ENCODE measurements at regions not wholly inside any gene's neighbourhood (a gene's known extent, or its start where the extent isn't known, plus 50 kb on each side); places are given as distances from the start of the nearest gene placed in this dataset.

DNA sequence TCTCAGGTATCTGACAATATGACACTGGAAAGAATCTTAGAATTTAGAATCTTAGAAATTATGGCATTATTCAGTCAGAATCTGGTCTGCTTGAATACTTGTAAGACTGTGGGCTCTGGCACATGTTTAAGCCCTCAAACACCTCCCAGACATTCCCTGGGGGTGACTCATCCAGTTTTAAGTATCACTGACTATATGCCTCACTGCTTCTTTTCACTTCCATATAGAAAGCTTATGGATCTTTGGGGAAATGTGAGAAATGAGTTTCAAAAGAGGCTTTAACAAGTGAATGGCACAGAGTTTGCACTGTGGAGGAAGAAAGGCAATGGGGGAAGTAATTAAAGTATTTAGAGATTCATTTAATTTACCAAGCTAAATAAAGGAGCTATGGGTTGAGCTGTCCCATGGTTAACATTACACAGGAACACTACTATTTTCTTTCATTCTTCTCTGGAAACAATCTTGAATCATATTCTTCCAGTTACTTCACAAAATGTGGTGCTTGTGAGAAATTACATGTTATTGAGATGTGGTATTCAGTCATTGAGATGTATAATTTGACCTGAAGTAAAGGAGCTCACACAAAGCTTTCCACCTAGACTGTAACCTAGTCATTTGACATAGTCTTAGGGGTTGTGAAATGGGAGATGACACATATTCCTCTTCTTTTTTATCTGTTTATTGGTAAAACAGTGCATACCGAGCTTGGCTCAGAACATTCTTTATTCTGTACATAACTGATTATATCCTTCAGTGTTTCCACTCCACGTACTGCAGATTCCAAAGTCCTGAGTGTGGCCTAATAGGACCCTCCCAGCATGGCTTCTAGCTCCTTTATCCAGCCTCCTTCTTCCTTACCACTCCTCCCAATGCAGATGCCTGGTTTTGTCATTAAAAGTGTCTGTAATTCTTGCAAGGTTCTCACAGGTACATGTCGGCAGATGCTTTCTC, 544.6 kb upstream of the NECTIN3 start:
- POLR2A ChIA-PET, result no interaction called here
- Mint-ChIP-seq H3K36me3 (no peaks in the 10 kb centered on the region), H3K4me3 (no peak overlapping the region), H3K27me3 (peaks cover 0 to 5% (median 0%) of the 10 kb centered on the region in 5 donors), H3K27ac (no peak overlapping the region), H3K9me3 (no peaks in the 10 kb centered on the region), H3K4me1 (no peaks in the 10 kb centered on the region)
- DNase-seq (no peak), ATAC-seq (no peak)

DNA sequence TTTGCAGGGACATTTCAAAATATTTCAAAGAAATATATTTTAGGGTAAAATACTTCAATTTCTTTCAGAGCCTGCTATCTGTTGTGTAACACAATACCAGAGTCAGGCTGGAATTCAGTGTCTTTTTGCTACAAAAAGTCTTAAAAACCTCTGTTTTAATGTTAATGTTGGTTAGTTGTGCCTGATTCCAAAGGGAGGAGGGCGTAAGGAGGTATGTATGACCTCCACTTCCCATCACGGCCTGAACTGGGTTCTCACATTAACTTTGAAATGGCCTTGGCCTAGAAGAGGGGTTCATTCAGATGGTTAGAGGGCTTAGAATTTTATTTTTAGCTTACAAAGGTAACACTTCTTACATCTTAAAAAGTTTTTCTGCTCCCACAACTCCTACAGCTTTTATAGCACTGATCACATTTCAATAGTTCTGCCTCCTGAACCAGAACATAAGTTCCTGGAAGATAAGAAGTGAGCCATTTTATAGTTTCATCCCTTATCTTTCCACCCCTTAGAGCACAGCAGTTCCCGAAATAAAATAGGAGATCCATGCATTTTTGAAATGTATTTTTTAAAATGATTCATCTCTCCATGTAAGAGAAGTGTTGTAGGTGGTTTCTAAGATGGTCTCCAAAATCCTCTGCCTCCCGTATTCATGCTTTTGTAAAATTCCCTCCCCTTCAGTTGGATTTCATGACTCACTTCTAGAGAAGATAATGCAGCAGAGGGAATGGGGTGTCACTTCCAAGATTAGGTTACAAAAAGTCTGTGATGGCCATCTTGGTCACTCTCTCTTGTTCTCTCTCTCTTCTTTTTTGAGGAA, 543.1 kb upstream of the NECTIN3 start:
- H3K27me3 Mint-ChIP-seq, result peaks cover 0 to 10% (median 4%) of the 10 kb centered on the region in 5 donors
- H3K4me3 Mint-ChIP-seq, result no peak overlapping the region
- no peaks in the 10 kb centered on the region for H3K9me3 Mint-ChIP-seq
- no peak overlapping the region for H3K27ac Mint-ChIP-seq
- ATAC-seq (no peak), DNase-seq (no peak)
- H3K36me3 Mint-ChIP-seq, result no peaks in the 10 kb centered on the region
- no peaks in the 10 kb centered on the region for H3K4me1 Mint-ChIP-seq
- POLR2A ChIA-PET, result no interaction called here

DNA sequence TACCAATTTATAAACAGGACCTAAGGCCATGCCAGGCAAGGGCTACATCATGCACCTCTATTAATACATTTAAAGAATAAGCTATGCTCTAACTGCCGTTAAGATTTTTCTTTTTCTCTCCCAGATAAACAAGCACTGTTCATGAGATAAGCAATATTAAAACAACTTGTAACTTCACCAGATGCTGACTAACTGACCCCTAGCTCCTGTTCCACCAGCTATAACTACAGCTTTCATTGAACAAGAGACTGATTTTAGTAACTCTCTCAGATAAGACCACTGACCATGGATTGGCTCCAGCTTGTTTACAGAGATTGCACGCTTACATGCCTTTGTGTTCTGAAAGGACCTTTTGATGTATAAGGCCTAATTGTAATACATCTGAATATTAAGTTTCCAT, 540.7 kb upstream of the NECTIN3 start:
- POLR2A ChIA-PET, result no interaction called here
- Mint-ChIP-seq H3K4me3 (no peak overlapping the region), H3K36me3 (no peaks in the 10 kb centered on the region), H3K9me3 (peaks cover 0 to 3% (median 0%) of the 10 kb centered on the region in 9 donors), H3K27ac (no peak overlapping the region), H3K4me1 (no peaks in the 10 kb centered on the region), H3K27me3 (peaks cover 0 to 28% (median 8%) of the 10 kb centered on the region in 5 donors)
- no peak for ATAC-seq
- no peak for DNase-seq

DNA sequence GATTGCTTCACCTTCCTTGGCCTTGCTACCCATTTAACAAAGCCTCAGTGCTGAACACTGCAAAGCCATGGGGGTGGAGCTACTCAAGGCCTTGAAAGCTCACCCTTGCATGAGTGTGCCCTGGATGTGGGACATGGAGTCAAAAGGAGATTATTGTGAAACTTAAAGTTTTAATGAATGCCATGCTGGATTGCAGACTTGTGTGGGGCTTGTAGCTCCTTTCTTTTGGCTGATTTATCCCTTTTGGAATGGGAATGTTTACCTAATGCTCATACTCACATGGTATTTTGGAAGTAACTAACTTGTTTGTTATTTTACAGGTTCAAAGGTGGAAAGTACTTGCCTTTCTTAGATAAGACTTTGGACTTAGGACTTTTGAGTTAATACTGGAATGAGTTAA, 538.5 kb upstream of the NECTIN3 start:
- no peak for ATAC-seq
- H3K4me1 Mint-ChIP-seq, result no peaks in the 10 kb centered on the region
- peaks cover 0 to 3% (median 0%) of the 10 kb centered on the region in 9 donors for H3K9me3 Mint-ChIP-seq
- DNase-seq, result no peak
- H3K4me3 Mint-ChIP-seq, result no peak overlapping the region
- POLR2A ChIA-PET, result no interaction called here
- no peak overlapping the region for H3K27ac Mint-ChIP-seq
- H3K36me3 Mint-ChIP-seq, result no peaks in the 10 kb centered on the region
- peaks cover 0 to 28% (median 10%) of the 10 kb centered on the region in 5 donors for H3K27me3 Mint-ChIP-seq

DNA sequence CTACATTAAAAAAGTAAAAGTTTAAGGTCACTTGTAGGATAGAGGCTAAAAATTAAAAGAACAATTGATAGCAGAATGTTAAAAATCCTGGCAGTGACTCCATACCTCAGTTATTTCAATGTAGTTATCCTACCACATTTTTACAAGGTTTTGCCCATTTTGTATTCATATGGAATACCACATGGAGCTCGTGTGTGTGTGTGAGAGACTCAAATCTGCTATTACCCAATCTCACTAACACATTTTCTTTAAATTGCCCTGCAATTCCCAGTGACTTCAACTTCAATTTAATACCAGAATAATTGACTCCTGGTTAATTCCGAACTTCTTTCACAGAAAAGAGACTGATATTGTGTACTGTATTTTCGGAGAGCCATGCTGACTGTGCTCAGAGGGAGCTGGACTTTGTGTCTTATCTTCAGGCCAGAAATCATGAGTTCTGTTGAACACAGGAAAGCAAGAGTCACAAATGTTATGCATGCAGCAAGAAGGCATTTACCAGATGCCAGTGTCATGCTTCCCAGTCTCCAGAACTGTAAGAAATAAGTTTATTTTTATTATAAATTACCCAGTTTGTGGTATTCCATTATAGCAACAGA, 529.0 kb upstream of the NECTIN3 start:
- no peaks in the 10 kb centered on the region for H3K4me1 Mint-ChIP-seq
- peaks cover 0 to 4% (median 2%) of the 10 kb centered on the region in 5 donors for H3K27me3 Mint-ChIP-seq
- H3K4me3 Mint-ChIP-seq, result no peak overlapping the region
- H3K27ac Mint-ChIP-seq, result no peak overlapping the region
- no peak for ATAC-seq
- H3K9me3 Mint-ChIP-seq, result peaks cover 0 to 2% (median 0%) of the 10 kb centered on the region in 9 donors
- POLR2A ChIA-PET, result no interaction called here
- no peak for DNase-seq
- no peaks in the 10 kb centered on the region for H3K36me3 Mint-ChIP-seq

DNA sequence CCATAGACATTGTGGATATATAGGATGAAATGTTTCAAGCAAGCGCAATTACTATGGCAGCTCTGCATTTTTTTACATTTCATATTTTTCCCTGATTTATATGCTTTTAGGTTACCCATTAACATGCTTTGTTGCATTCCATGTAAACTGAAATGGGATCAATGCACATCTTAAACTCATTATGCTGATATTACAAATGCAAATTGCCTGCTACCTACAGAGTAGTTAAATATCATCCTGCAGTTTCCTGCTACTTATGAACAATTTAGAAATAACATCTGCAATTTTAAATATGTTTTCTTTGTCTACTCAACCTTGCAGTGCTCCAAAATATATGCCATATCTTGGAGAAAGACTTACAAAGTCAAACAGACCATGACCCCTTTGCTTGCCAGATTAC, 526.9 kb upstream of the NECTIN3 start:
- H3K4me1 Mint-ChIP-seq, result no peaks in the 10 kb centered on the region
- no peaks in the 10 kb centered on the region for H3K36me3 Mint-ChIP-seq
- no peak for ATAC-seq
- no peak overlapping the region for H3K27ac Mint-ChIP-seq
- no peak for DNase-seq
- H3K27me3 Mint-ChIP-seq, result peaks cover 0 to 5% (median 2%) of the 10 kb centered on the region in 5 donors
- POLR2A ChIA-PET, result no interaction called here
- no peaks in the 10 kb centered on the region for H3K9me3 Mint-ChIP-seq
- no peak overlapping the region for H3K4me3 Mint-ChIP-seq

DNA sequence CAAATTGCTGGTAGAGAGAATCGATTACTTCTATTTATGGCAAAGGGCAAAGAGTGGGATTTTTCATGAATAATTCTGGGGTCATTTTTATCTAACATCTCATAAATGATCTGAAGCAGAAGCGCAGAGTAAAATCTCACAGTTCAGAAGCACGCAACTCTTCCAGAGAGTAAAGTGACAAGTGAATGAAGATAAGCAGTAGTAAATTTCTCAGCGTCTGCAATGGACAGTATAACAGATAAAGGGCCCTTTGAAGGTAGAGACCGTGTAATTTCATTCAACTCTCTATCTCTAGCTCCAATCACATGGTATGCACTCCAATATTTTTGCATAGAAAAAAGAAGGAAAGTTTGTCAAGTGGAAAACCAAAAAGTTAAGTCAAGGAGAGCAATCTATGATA, 521.1 kb upstream of the NECTIN3 start:
- no peaks in the 10 kb centered on the region for H3K9me3 Mint-ChIP-seq
- H3K36me3 Mint-ChIP-seq, result no peaks in the 10 kb centered on the region
- no peak for ATAC-seq
- H3K4me1 Mint-ChIP-seq, result no peaks in the 10 kb centered on the region
- POLR2A ChIA-PET, result no interaction called here
- no peak overlapping the region for H3K27ac Mint-ChIP-seq
- H3K27me3 Mint-ChIP-seq, result peaks cover 0 to 2% (median 1%) of the 10 kb centered on the region in 5 donors
- no peak for DNase-seq
- H3K4me3 Mint-ChIP-seq, result no peak overlapping the region

DNA sequence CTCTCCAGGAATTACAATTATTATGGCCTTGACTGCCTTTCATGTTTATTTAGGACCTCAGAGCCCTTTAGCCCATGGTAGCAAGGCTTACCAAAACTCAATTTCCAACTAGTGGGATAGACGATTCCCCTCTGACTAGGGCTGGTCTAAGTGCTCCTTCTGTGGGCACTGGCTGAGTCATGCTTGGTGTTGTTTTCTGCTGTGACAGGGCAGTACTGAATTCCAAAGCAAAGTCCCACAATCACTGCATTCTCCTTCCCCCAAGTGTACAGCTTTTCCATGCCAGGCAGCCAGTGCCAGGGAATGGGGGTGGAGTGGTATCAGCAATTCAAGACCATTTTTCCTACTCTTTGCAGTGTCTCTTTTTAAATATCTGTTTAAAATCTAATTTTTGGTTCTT, 509.0 kb upstream of the NECTIN3 start:
- DNase-seq (no peak), ATAC-seq (no peak)
- Mint-ChIP-seq H3K36me3 (peaks cover 0 to 9% (median 0%) of the 10 kb centered on the region in 3 donors), H3K4me1 (no peaks in the 10 kb centered on the region), H3K9me3 (peaks cover 0 to 18% (median 9%) of the 10 kb centered on the region in 9 donors), H3K27ac (no peak overlapping the region), H3K4me3 (no peak overlapping the region), H3K27me3 (peaks cover 4 to 37% (median 11%) of the 10 kb centered on the region in 5 donors)
- POLR2A ChIA-PET, result no interaction called here

DNA sequence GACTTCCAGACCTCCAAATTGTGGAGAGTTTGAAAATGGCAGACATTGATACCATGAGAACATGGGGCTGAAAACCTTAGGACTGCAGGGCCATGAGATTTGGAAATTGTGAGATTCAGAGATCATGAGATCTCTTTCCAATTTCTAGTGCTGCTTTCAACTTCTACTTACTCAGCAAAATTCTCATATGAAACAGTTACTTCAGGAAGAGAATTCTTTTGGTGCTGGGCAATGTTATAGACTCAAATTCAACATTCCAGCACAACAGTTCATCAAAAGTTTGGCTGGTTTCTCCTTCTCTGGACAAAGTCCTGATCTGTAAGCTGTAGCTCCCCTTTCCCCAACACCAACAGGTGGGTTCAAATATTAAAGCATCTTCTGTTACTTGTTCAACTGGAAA, 506.9 kb upstream of the NECTIN3 start:
- Mint-ChIP-seq H3K9me3 (peaks cover 0 to 18% (median 9%) of the 10 kb centered on the region in 9 donors), H3K27me3 (peaks cover 4 to 44% (median 11%) of the 10 kb centered on the region in 5 donors), H3K4me1 (no peaks in the 10 kb centered on the region), H3K4me3 (no peak overlapping the region), H3K27ac (no peak overlapping the region), H3K36me3 (peaks cover 0 to 9% (median 0%) of the 10 kb centered on the region in 3 donors)
- no peak for ATAC-seq
- POLR2A ChIA-PET, result no interaction called here
- no peak for DNase-seq

DNA sequence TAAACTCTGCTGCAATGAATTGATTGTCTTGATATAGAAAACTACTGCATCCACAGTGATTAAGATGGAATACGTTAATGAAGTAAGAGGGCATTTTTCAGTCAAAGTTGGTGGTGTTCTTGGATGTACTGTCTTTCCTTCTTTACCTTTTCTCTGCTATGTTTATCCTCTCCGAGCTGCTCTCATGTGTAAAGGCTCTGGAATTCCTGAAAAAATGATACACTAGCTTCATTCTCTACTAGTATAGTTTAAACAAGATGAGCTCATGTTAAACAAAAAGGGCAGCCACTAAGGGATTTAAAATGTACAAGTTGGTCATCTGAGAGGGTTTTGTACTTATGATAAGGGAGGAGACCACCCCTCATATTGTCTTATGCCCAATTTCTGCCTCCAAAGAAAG, 504.6 kb upstream of the NECTIN3 start:
- Mint-ChIP-seq H3K4me3 (no peak overlapping the region), H3K36me3 (no peaks in the 10 kb centered on the region), H3K27ac (no peak overlapping the region), H3K9me3 (peaks cover 0 to 10% (median 0%) of the 10 kb centered on the region in 9 donors), H3K27me3 (peaks cover 4 to 36% (median 10%) of the 10 kb centered on the region in 5 donors), H3K4me1 (no peaks in the 10 kb centered on the region)
- DNase-seq (no peak), ATAC-seq (no peak)
- POLR2A ChIA-PET, result no interaction called here

DNA sequence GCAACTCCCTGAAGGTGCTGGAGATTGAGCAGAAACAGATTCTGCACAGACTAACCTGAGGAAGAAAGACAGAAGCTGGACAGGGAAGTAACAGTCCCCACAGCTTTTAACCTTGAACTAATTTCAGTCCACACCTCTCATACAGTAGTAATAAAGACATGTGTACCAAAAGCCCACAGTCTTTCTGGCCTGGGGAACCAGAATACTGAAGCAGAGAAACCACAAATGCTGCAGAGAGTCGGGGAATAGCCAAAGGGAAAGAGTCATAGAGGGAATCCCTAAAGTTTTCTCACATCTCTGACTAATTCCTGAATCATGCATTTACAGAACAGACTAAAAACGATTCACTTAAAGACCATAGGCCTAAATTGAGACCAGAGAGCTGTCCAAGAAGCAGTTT, 503.4 kb upstream of the NECTIN3 start:
- Mint-ChIP-seq H3K36me3 (no peaks in the 10 kb centered on the region), H3K27ac (no peak overlapping the region), H3K27me3 (peaks cover 4 to 24% (median 6%) of the 10 kb centered on the region in 5 donors), H3K9me3 (peaks cover 0 to 8% (median 0%) of the 10 kb centered on the region in 9 donors), H3K4me3 (no peak overlapping the region), H3K4me1 (no peaks in the 10 kb centered on the region)
- no peak for DNase-seq
- POLR2A ChIA-PET, result no interaction called here
- no peak for ATAC-seq

DNA sequence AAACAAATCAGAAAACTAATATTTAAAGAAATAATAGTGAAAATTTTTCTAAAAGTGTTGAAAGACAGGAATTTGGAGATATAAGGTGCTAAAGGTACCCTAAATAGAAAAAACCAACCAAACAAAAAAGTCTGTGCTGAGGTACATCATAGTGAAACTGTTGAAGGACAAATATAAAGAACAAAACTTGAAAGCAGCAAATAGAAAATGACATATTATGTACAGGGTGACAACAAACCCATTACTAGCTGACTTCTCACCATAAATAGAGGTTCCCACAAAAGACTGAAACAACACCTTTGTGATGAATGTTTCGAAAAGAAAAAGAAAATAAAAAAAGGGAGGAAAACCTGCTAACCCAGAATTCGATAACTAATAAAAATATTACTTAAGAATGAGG, 502.5 kb upstream of the NECTIN3 start:
- peaks cover 0 to 4% (median 0%) of the 10 kb centered on the region in 9 donors for H3K9me3 Mint-ChIP-seq
- ATAC-seq, result no peak
- H3K36me3 Mint-ChIP-seq, result no peaks in the 10 kb centered on the region
- POLR2A ChIA-PET, result no interaction called here
- no peak overlapping the region for H3K27ac Mint-ChIP-seq
- peaks cover 2 to 16% (median 3%) of the 10 kb centered on the region in 5 donors for H3K27me3 Mint-ChIP-seq
- no peak for DNase-seq
- H3K4me3 Mint-ChIP-seq, result no peak overlapping the region
- H3K4me1 Mint-ChIP-seq, result no peaks in the 10 kb centered on the region

DNA sequence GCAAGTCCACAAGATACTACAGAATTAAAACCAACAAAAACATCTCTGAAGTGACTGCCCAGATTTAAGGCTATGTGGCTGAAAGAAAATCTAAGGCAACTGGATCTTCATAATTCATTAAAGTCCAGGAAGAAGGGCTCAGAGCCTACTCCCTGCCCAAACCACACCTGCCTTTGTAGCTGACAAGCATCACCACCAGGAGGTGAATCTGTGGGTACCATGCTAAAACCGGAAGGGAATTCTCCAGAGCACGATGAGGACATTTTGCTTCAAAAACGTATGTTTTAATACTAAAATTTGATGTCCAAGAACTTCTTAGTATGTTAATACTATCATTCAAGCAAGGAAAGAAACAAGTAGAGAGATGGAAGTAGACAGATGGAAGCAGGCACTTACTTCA, 495.9 kb upstream of the NECTIN3 start:
- no peak overlapping the region for H3K27ac Mint-ChIP-seq
- H3K4me1 Mint-ChIP-seq, result peaks cover 0 to 11% (median 2%) of the 10 kb centered on the region in 4 donors
- peaks cover 0 to 4% (median 0%) of the 10 kb centered on the region in 9 donors for H3K9me3 Mint-ChIP-seq
- H3K27me3 Mint-ChIP-seq, result no peaks in the 10 kb centered on the region
- no peak overlapping the region for H3K4me3 Mint-ChIP-seq
- POLR2A ChIA-PET, result no interaction called here
- DNase-seq (no peak), ATAC-seq (no peak)
- no peaks in the 10 kb centered on the region for H3K36me3 Mint-ChIP-seq
